ENCODE measurements at regions not wholly inside any gene's neighbourhood (a gene's known extent, or its start where the extent isn't known, plus 50 kb on each side); places are given as distances from the start of the nearest gene placed in this dataset.

- TF ChIP-seq, protein P1, sequence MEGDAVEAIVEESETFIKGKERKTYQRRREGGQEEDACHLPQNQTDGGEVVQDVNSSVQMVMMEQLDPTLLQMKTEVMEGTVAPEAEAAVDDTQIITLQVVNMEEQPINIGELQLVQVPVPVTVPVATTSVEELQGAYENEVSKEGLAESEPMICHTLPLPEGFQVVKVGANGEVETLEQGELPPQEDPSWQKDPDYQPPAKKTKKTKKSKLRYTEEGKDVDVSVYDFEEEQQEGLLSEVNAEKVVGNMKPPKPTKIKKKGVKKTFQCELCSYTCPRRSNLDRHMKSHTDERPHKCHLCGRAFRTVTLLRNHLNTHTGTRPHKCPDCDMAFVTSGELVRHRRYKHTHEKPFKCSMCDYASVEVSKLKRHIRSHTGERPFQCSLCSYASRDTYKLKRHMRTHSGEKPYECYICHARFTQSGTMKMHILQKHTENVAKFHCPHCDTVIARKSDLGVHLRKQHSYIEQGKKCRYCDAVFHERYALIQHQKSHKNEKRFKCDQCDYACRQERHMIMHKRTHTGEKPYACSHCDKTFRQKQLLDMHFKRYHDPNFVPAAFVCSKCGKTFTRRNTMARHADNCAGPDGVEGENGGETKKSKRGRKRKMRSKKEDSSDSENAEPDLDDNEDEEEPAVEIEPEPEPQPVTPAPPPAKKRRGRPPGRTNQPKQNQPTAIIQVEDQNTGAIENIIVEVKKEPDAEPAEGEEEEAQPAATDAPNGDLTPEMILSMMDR (IDR thresholded peaks at IDR 0.05): no peak
- no peak for TF ChIP-seq POLR2A (IDR thresholded peaks at IDR 0.05)
Observed at GRCh38 chr10:31087851-31088250, 56.2 kb upstream of the ZNF438 start.
